Common myeloid progenitor, CD34-positive (primary cell): ENCODE measurements at regions not wholly inside any gene's neighbourhood (a gene's known extent, or its start where the extent isn't known, plus 50 kb on each side); places are given as distances from the start of the nearest gene placed in this dataset.

Source experiments
- CTCF ChIA-PET: fragments of 350-600 bp; sonication (Branson Sonifier 250); formaldehyde crosslinking; loops from one replicate; lab custom pipeline; 2021; ENCODE audit warnings: antibody characterized with exemption; lab: Charles Lee
- POLR2A ChIA-PET: fragments of 350-600 bp; sonication (Branson Sonifier 250); formaldehyde crosslinking; loops from one replicate; lab custom pipeline; 2021; ENCODE audit warnings: antibody characterized with exemption; lab: Charles Lee
- DNase-seq, 3 donors: peaks; one replicate each; pipeline versions ENCODE4 v3.0.0 to v3.0.0-alpha.2; 2013
- H3K27ac ChIP-seq, 2 experiments: 1 replicate in 1 of 2; 2 replicates in 1 of 2; pipeline ENCODE4 v1.7.0; 2013; ENCODE audit warnings: inconsistent platforms in 2 of 2, low read length in 2 of 2, mild to moderate bottlenecking in 2 of 2, low read depth in 1 of 2, moderate library complexity in 1 of 2; ENCODE audit not compliant: severe bottlenecking in 2 of 2, insufficient read depth in 1 of 2, poor library complexity in 1 of 2
- H3K27me3 ChIP-seq, 5 experiments: replicated peaks in 2 of 5; 1 replicate in 3 of 5; 2 replicates in 2 of 5; pipeline versions ENCODE4 v1.6.1 to v1.7.0; 2013; ENCODE audit warnings: low read length in 4 of 5, mild to moderate bottlenecking in 2 of 5, moderate library complexity in 2 of 5, inconsistent platforms in 1 of 5; ENCODE audit not compliant: insufficient read depth in 5 of 5, control insufficient read depth in 4 of 5
- H3K36me3 ChIP-seq, 4 experiments: 1 replicate in 2 of 4; 2 replicates in 2 of 4; pipeline versions ENCODE4 v1.6.1 to v1.7.0; 2013; ENCODE audit warnings: low read length in 3 of 4, control low read depth in 1 of 4, mild to moderate bottlenecking in 1 of 4; ENCODE audit not compliant: control insufficient read depth in 4 of 4, insufficient read depth in 4 of 4
- H3K4me1 ChIP-seq, 4 experiments: 1 replicate in 3 of 4; 2 replicates in 1 of 4; pipeline versions ENCODE4 v1.6.1 to v1.7.1; 2013; ENCODE audit warnings: low read length in 3 of 4, mild to moderate bottlenecking in 3 of 4, control low read depth in 1 of 4, inconsistent platforms in 1 of 4, moderate library complexity in 1 of 4; ENCODE audit not compliant: control insufficient read depth in 4 of 4, insufficient read depth in 4 of 4; ENCODE audit errors: control extremely low read depth in 1 of 4
- H3K4me3 ChIP-seq, 7 experiments: 1 replicate in 4 of 7; 2 replicates in 3 of 7; pipeline versions ENCODE4 v1.5.1 to v1.7.0; 2013; ENCODE audit warnings: mild to moderate bottlenecking in 7 of 7, low read length in 6 of 7, moderate library complexity in 6 of 7, inconsistent platforms in 2 of 7, low read depth in 2 of 7, control low read depth in 1 of 7; ENCODE audit not compliant: insufficient read depth in 4 of 7, control insufficient read depth in 1 of 7; ENCODE audit errors: extremely low read depth in 1 of 7
- H3K9me3 ChIP-seq, 5 experiments: 1 replicate in 4 of 5; 2 replicates in 1 of 5; pipeline versions ENCODE4 v1.6.1 to v1.7.1; 2013; ENCODE audit warnings: low read length in 4 of 5, mild to moderate bottlenecking in 2 of 5, inconsistent platforms in 1 of 5, low read depth in 1 of 5, moderate library complexity in 1 of 5; ENCODE audit not compliant: control insufficient read depth in 4 of 5, insufficient read depth in 2 of 5; ENCODE audit errors: control extremely low read depth in 1 of 5
- WGBS: methylation state at CpG from one replicate; pipeline ENCODE4 v1.1.5; 2013; ENCODE audit not compliant: insufficient coverage; 5-methylcytosine and 5-hydroxymethylcytosine counted together

GRCh38 chr10:2252096-2252495 lies 514.8 kb upstream of the ADARB2 start:
- H3K36me3 ChIP-seq: no peaks in the 10 kb centered on the region
- H3K4me1 ChIP-seq: no peaks in the 10 kb centered on the region
- no peak overlapping the region for H3K4me3 ChIP-seq
- H3K9me3 ChIP-seq: peaks cover 0 to 2% (median 0%) of the 10 kb centered on the region in 5 experiments
- ChIA-PET CTCF (no interaction called here), POLR2A (no interaction called here)
- H3K27me3 ChIP-seq: peaks cover 0 to 3% (median 0%) of the 10 kb centered on the region in 5 experiments
- 73% methylated on average over 6 of the region's 6 CpGs for WGBS
- DNase-seq: no peak
- H3K27ac ChIP-seq: no peak overlapping the region

DNA sequence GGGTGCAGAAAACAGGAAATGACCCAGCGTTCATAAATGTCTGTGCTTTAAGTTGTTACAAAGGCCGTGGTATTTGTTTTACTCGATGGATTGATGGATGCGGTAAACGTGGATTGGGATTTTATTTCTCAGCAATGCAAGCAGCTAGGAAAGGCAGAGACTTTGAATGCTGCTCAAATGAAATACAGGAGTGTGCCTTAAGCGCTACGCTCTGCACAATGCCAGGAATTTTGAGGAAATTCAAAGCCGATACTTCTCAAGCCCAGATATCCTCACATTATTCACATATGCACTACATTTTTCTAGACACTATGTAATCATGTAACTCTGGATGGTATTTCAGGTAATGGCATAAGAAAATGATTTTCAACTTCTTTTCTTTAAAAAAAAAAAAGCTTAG lies 514.3 kb upstream of the ADARB2 start:
- no peak for DNase-seq
- Histone ChIP-seq H3K27me3 (peaks cover 0 to 3% (median 0%) of the 10 kb centered on the region in 5 experiments), H3K4me3 (no peak overlapping the region), H3K9me3 (peaks cover 0 to 2% (median 0%) of the 10 kb centered on the region in 5 experiments), H3K4me1 (no peaks in the 10 kb centered on the region), H3K27ac (no peak overlapping the region), H3K36me3 (no peaks in the 10 kb centered on the region)
- WGBS: 66% methylated on average over 7 of the region's 8 CpGs
- CTCF ChIA-PET: no interaction called here
- POLR2A ChIA-PET: no interaction called here

- WGBS: 91% methylated on average over 4 of the region's 5 CpGs
- POLR2A ChIA-PET: no interaction called here
Observed at GRCh38 chr10:2246747-2247146, 509.4 kb upstream of the ADARB2 start.

DNA sequence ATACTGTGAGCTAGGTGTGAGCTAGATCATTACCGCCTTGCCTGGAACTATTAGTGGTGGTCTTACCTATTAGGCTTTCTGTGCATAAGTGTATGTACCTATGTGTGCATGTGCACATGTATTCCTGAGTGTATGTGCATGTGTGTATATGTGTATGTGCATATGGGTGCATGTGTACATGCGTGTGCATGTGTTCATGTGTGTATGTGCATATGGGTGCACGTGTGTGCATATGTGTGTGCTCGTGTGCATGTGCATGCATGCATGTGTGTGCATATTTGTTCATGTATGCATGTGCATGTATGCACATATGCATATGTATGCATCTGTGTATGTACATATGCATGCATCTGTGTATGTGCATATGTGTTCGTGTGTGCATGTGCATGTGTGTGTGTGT lies 508.3 kb upstream of the ADARB2 start:
- H3K4me3 ChIP-seq: no peak overlapping the region
- no peak for DNase-seq
- 100% methylated on average over 5 of the region's 5 CpGs for WGBS
- no peaks in the 10 kb centered on the region for H3K36me3 ChIP-seq
- H3K27ac ChIP-seq: no peak overlapping the region
- H3K9me3 ChIP-seq: peaks cover 0 to 1% (median 0%) of the 10 kb centered on the region in 5 experiments
- no peaks in the 10 kb centered on the region for H3K27me3 ChIP-seq
- ChIA-PET POLR2A (no interaction called here), CTCF (no interaction called here)
- H3K4me1 ChIP-seq: no peaks in the 10 kb centered on the region

More at GRCh38 chr10:2246747-2247146, 509.4 kb upstream of the ADARB2 start:
- Histone ChIP-seq H3K4me1 (no peaks in the 10 kb centered on the region), H3K27ac (no peak overlapping the region), H3K36me3 (no peaks in the 10 kb centered on the region), H3K9me3 (no peaks in the 10 kb centered on the region), H3K4me3 (no peak overlapping the region), H3K27me3 (peaks cover 0 to 2% (median 0%) of the 10 kb centered on the region in 5 experiments)
- no peak for DNase-seq
- CTCF ChIA-PET: no interaction called here

- H3K4me1 ChIP-seq: no peaks in the 10 kb centered on the region
- POLR2A ChIA-PET: no interaction called here
- 98% methylated on average over 12 of the region's 12 CpGs for WGBS
- H3K4me3 ChIP-seq: no peak overlapping the region
- peaks cover 0 to 2% (median 0%) of the 10 kb centered on the region in 5 experiments for H3K9me3 ChIP-seq
- CTCF ChIA-PET: no interaction called here
- H3K36me3 ChIP-seq: no peaks in the 10 kb centered on the region
- no peaks in the 10 kb centered on the region for H3K27me3 ChIP-seq
- no peak overlapping the region for H3K27ac ChIP-seq
- DNase-seq: no peak
Observed at GRCh38 chr10:2244471-2244870, 507.1 kb upstream of the ADARB2 start.

GRCh38 chr10:2236876-2237275 lies 499.6 kb upstream of the ADARB2 start:
- CTCF ChIA-PET: no interaction called here
- POLR2A ChIA-PET: no interaction called here
- DNase-seq: no peak

DNA sequence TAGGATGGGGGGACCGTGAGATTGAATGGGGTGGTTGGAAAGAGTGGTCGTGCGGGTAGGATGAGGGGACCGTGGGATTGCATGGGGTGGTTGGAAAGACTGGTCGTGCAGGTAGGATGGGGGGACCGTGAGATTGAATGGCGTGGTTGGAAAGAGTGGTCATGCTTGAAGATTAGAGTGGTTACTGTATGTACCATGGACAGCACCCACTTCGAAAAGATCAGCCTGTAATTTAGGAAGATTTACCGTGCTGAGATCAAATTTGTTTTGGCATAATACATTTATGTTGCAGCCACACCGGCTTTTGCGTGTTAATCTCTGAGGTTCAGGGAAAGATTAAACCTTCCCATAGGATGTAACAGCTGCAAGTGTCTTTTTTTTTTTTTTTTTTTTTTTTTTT lies 495.2 kb upstream of the ADARB2 start:
- POLR2A ChIA-PET: no interaction called here
- no peak for DNase-seq

More at GRCh38 chr10:2236876-2237275, 499.6 kb upstream of the ADARB2 start:
- WGBS: 96% methylated on average over 4 of the region's 5 CpGs
- H3K36me3 ChIP-seq: no peaks in the 10 kb centered on the region
- no peak overlapping the region for H3K4me3 ChIP-seq
- no peaks in the 10 kb centered on the region for H3K27me3 ChIP-seq
- peaks cover 0 to 2% (median 2%) of the 10 kb centered on the region in 5 experiments for H3K9me3 ChIP-seq
- H3K27ac ChIP-seq: no peak overlapping the region
- no peaks in the 10 kb centered on the region for H3K4me1 ChIP-seq

More for the DNA sequence above, 495.2 kb upstream of the ADARB2 start:
- Histone ChIP-seq H3K36me3 (no peaks in the 10 kb centered on the region), H3K9me3 (peaks cover 0 to 2% (median 0%) of the 10 kb centered on the region in 5 experiments), H3K27ac (no peak overlapping the region), H3K27me3 (no peaks in the 10 kb centered on the region), H3K4me1 (no peaks in the 10 kb centered on the region), H3K4me3 (no peak overlapping the region)
- CTCF ChIA-PET: no interaction called here
- 95% methylated on average over 8 of the region's 11 CpGs for WGBS
